Tibial nerve (tissue), 4 donors: ENCODE measurements at regions not wholly inside any gene's neighbourhood (a gene's known extent, or its start where the extent isn't known, plus 50 kb on each side); places are given as distances from the start of the nearest gene placed in this dataset.

Experiments used
- CTCF ChIP-seq, 5 experiments: fragments of 200-600 bp in 3 of 5; fragments of 450-650 bp in 2 of 5; sonication (generic) in 3 of 5; IDR thresholded peaks; one replicate each; pipeline ENCODE4 v1.5.1; 2016 to 2019; ENCODE audit warnings: antibody characterized with exemption in 5 of 5, mild to moderate bottlenecking in 3 of 5, moderate library complexity in 2 of 5
- EP300 ChIP-seq, 2 donors: sonication (generic); formaldehyde crosslinking; IDR thresholded peaks; one replicate each; pipeline ENCODE4 v1.6.1; 2017; ENCODE audit warnings: antibody characterized with exemption in 2 of 2, mild to moderate bottlenecking in 1 of 2

- no peak for TF ChIP-seq EP300 (IDR thresholded peaks at IDR 0.05)
- TF ChIP-seq CTCF (IDR thresholded peaks at IDR 0.05): no peak
Observed at GRCh38 chr7:21299766-21300165, 128.1 kb upstream of the SP4 start.
